C4-2B (cell line): ENCODE measurements at regions not wholly inside any gene's neighbourhood (a gene's known extent, or its start where the extent isn't known, plus 50 kb on each side); places are given as distances from the start of the nearest gene placed in this dataset.

Experiments used
- ZFX ChIP-seq: fragments of 450-650 bp; IDR thresholded peaks from 2 replicates; pipeline ENCODE4 v1.6.1; 2017
- TF ChIP-seq, protein P1 (sequence below): fragments of 450-650 bp; conservative IDR thresholded peaks from 2 replicates; pipeline ENCODE4 v1.5.1; 2017; ENCODE audit warnings: mild to moderate bottlenecking

- TF ChIP-seq, protein P1, sequence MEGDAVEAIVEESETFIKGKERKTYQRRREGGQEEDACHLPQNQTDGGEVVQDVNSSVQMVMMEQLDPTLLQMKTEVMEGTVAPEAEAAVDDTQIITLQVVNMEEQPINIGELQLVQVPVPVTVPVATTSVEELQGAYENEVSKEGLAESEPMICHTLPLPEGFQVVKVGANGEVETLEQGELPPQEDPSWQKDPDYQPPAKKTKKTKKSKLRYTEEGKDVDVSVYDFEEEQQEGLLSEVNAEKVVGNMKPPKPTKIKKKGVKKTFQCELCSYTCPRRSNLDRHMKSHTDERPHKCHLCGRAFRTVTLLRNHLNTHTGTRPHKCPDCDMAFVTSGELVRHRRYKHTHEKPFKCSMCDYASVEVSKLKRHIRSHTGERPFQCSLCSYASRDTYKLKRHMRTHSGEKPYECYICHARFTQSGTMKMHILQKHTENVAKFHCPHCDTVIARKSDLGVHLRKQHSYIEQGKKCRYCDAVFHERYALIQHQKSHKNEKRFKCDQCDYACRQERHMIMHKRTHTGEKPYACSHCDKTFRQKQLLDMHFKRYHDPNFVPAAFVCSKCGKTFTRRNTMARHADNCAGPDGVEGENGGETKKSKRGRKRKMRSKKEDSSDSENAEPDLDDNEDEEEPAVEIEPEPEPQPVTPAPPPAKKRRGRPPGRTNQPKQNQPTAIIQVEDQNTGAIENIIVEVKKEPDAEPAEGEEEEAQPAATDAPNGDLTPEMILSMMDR: no peak
- TF ChIP-seq ZFX: no peak
Measured at GRCh38 chr5:175379867-175380266, 64.1 kb downstream of the DRD1 start.
